ENCODE measurements at regions not wholly inside any gene's neighbourhood (a gene's known extent, or its start where the extent isn't known, plus 50 kb on each side); places are given as distances from the start of the nearest gene placed in this dataset.

GRCh38 chr10:43862756-43863155 lies 214.1 kb upstream of the ZNF32 start:
- TF ChIP-seq POLR2A (IDR thresholded peaks at IDR 0.05; ENCODE audit: low read depth, low read length) (no peak), POLR2AphosphoS5 (IDR thresholded peaks at IDR 0.05; ENCODE audit: low read depth, low read length) (no peak), TAF1 (IDR thresholded peaks at IDR 0.05; ENCODE audit: borderline replicate concordance, low read depth, low read length) (no peak)

All from GM12892 (cell line).